DOHH2 (cell line): ENCODE measurements at regions not wholly inside any gene's neighbourhood (a gene's known extent, or its start where the extent isn't known, plus 50 kb on each side); places are given as distances from the start of the nearest gene placed in this dataset.
"Not testable (repeated sequence)": the region's sequence is repeated elsewhere in the genome, so short reads cannot be mapped to it uniquely, and the experiment has no call there.

ENCODE experiments used
- H3F3A ChIP-seq: fragments of 200-600 bp; sonication (generic), shearing (Covaris generic); 2 replicates; pipeline ENCODE4 v1.6.0; 2016; ENCODE audit warnings: antibody characterized with exemption, mild to moderate bottlenecking; ENCODE audit not compliant: control insufficient read depth, insufficient read depth
- H3K27ac ChIP-seq: fragments of 200-600 bp; sonication (generic); 2 replicates; pipeline ENCODE4 v1.5.1; 2014; ENCODE audit warnings: low read depth, mild to moderate bottlenecking, low read length, moderate library complexity
- H3K27me3 ChIP-seq: fragments of 200-600 bp; sonication (generic); 2 replicates; pipeline ENCODE4 v1.6.1; 2014; ENCODE audit warnings: mild to moderate bottlenecking, low read length, mixed read lengths; ENCODE audit not compliant: control insufficient read depth
- H3K36me3 ChIP-seq: fragments of 200-600 bp; sonication (generic); 2 replicates; pipeline ENCODE4 v1.6.1; 2014; ENCODE audit warnings: mild to moderate bottlenecking, low read length, moderate library complexity, mixed read lengths; ENCODE audit not compliant: control insufficient read depth
- H3K4me1 ChIP-seq: fragments of 200-600 bp; sonication (generic); 2 replicates; pipeline ENCODE4 v1.6.1; 2014; ENCODE audit warnings: mild to moderate bottlenecking, low read length, mixed read lengths; ENCODE audit not compliant: control insufficient read depth
- H3K4me2 ChIP-seq: fragments of 200-600 bp; sonication (generic); 2 replicates; pipeline ENCODE4 v1.6.0; 2014; ENCODE audit warnings: mild to moderate bottlenecking, low read length, moderate library complexity
- H3K4me3 ChIP-seq: fragments of 200-600 bp; sonication (generic); 2 replicates; pipeline ENCODE4 v1.5.1; 2014; ENCODE audit warnings: mild to moderate bottlenecking, low read length, mixed read lengths
- H3K79me2 ChIP-seq: fragments of 200-600 bp; sonication (generic); 2 replicates; pipeline ENCODE4 v1.6.1; 2014; ENCODE audit warnings: mild to moderate bottlenecking, low read length, mixed read lengths; ENCODE audit not compliant: control insufficient read depth
- H3K9me2 ChIP-seq: fragments of 200-600 bp; sonication (generic); replicated peaks from 2 replicates; pipeline ENCODE4 v1.6.1; 2014; ENCODE audit warnings: mild to moderate bottlenecking, low read length, mixed read lengths; ENCODE audit not compliant: control insufficient read depth
- H3K9me3 ChIP-seq: fragments of 200-600 bp; sonication (generic); 2 replicates; pipeline ENCODE4 v1.6.1; 2014; ENCODE audit warnings: antibody characterized with exemption, low read length, mixed read lengths; ENCODE audit not compliant: control insufficient read depth, insufficient read depth
- H4K20me1 ChIP-seq: fragments of 200-600 bp; sonication (generic); 2 replicates; pipeline ENCODE4 v1.6.0; 2014; ENCODE audit warnings: low read depth, mild to moderate bottlenecking, antibody characterized with exemption, low read length, moderate library complexity; ENCODE audit not compliant: control insufficient read depth, insufficient read depth
- EZH2phosphoT487 ChIP-seq: fragments of 200-600 bp; sonication (generic); IDR thresholded peaks from 2 replicates; pipeline ENCODE4 v1.6.1; 2017; ENCODE audit warnings: borderline replicate concordance, mild to moderate bottlenecking, antibody characterized with exemption, low read length, moderate library complexity, mixed read lengths
- TF ChIP-seq, protein P1 (sequence below): fragments of 200-600 bp; sonication (generic); IDR thresholded peaks from one replicate; pipeline ENCODE4 v1.5.1; 2014; ENCODE audit warnings: antibody characterized with exemption, mild to moderate bottlenecking, low read depth, low read length; ENCODE audit not compliant: poor library complexity, severe bottlenecking

DNA sequence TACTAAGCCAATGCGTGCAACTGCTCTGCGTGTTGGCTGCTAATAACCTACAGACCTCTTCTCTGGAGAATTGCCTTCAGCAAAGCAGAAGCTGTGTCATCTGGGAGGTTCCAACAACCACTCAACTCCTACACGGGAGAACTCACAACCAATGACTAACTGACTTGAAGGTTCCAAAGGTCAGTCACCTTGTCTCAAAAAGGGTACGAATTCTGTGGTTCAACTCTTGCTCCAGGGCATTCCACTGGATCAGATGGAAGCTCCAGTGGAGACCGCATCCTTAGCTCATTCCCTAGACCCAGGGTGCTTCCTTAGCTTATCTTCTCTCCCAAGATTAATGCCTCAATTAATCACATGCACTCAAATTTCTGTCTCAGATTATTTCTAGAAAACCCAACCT lies 222.7 kb downstream of the CHIC2 start:
- Histone ChIP-seq H3K79me2 (no peaks in the 10 kb centered on the region), H3K9me3 (no peaks in the 10 kb centered on the region), H3K9me2 (no peaks in the 10 kb centered on the region), H3K4me1 (no peaks in the 10 kb centered on the region), H3K4me2 (no peak overlapping the region), H3K4me3 (no peak overlapping the region), H3F3A (no peaks in the 10 kb centered on the region), H3K27ac (no peak overlapping the region), H4K20me1 (no peaks in the 10 kb centered on the region), H3K36me3 (no peaks in the 10 kb centered on the region), H3K27me3 (0 out of 2 replicates have a peak, but pooled peaks cover 3% of the 10 kb centered on the region)
- TF ChIP-seq EZH2phosphoT487, result no peak
- TF ChIP-seq, protein P1, sequence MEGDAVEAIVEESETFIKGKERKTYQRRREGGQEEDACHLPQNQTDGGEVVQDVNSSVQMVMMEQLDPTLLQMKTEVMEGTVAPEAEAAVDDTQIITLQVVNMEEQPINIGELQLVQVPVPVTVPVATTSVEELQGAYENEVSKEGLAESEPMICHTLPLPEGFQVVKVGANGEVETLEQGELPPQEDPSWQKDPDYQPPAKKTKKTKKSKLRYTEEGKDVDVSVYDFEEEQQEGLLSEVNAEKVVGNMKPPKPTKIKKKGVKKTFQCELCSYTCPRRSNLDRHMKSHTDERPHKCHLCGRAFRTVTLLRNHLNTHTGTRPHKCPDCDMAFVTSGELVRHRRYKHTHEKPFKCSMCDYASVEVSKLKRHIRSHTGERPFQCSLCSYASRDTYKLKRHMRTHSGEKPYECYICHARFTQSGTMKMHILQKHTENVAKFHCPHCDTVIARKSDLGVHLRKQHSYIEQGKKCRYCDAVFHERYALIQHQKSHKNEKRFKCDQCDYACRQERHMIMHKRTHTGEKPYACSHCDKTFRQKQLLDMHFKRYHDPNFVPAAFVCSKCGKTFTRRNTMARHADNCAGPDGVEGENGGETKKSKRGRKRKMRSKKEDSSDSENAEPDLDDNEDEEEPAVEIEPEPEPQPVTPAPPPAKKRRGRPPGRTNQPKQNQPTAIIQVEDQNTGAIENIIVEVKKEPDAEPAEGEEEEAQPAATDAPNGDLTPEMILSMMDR, result no peak

DNA sequence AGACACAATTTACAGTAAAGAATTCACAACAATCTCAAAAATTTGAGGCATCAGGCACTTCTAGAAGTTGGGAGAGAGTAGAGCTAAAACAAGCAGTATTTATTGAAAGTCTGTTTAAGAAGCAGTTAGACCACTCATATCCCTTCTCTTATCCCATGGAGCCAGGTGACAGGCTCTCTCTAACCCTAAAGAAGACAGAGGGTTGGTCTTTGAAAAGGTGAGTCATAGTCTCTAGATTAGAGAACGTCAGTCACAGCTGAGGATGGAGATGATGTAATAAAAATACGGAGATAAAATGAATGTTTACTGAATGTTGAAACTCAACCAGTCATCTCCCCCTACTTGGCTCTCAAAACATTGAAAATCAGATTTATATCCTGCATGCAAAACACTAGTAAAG lies 223.8 kb downstream of the CHIC2 start:
- no peaks in the 10 kb centered on the region for H3K79me2 ChIP-seq
- no peaks in the 10 kb centered on the region for H3K4me1 ChIP-seq
- H4K20me1 ChIP-seq, result no peaks in the 10 kb centered on the region
- H3K27ac ChIP-seq, result no peak overlapping the region
- H3K9me3 ChIP-seq, result no peaks in the 10 kb centered on the region
- H3K36me3 ChIP-seq, result no peaks in the 10 kb centered on the region
- H3K27me3 ChIP-seq, result 0 out of 2 replicates have a peak, but pooled peaks cover 3% of the 10 kb centered on the region
- no peak for TF ChIP-seq EZH2phosphoT487
- TF ChIP-seq, protein P1, result no peak
- H3F3A ChIP-seq, result no peaks in the 10 kb centered on the region
- H3K9me2 ChIP-seq, result no peaks in the 10 kb centered on the region
- no peak overlapping the region for H3K4me3 ChIP-seq
- no peak overlapping the region for H3K4me2 ChIP-seq

DNA sequence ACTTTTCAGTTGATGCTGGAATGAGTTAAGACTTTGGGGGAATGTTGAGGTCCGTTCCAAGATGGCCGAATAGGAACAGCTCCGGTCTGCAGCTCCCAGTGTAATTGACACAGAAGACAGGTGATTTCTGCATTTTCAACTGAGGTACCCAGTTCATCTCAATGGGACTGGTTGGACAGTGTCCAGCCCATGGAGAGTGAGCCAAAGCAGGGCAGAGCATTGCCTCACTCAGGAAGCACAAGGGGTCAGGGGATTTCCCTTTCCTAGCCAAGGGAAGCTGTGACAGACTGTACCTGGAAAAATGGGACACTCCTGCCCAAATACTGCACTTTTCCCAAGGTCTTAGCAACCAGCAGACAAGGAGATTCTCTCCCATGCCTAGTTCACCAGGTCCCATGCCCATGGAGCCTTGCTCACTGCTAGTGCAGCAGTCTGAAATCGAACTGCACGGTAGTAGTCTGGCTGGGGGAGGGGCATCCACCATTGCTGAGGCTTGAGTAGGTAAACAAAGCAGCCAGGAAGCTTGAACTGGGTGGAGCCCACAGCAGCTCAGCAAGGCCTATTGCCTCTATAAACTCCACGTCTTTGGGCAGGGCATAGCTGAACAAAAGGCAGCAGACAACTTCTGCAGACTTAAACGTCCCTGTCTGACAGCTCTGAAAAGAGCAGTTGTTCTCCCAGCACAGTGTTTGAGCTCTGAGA lies 231.0 kb downstream of the CHIC2 start:
- H4K20me1 ChIP-seq, H3K9me2 ChIP-seq, H3K4me3 ChIP-seq, H3K36me3 ChIP-seq, H3K27me3 ChIP-seq, H3F3A ChIP-seq, H3K79me2 ChIP-seq, H3K4me2 ChIP-seq, H3K27ac ChIP-seq, H3K4me1 ChIP-seq: not testable (repeated sequence)
- H3K9me3 ChIP-seq, result peaks cover 29% of the 10 kb centered on the region

DNA sequence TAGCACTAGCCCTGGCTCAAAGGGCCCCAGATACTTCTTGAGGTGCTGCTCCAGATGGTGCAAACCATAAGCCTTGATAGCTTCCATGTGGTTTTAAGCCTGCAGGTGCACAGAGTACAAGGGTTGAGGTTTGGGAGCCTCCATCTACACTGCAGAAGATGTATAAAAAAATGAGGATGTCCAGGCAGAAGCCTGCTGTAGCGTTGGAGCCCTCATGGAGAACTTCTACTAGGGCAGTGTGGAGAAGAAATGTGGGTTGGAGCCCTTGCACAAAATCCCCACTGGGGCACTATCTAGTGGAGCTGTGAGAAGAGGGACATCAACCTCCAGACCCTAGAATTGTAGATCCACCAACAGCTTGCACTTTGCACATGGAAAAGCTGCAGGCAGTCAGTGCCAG lies 231.9 kb downstream of the CHIC2 start:
- Histone ChIP-seq H3K27me3 (no peaks in the 10 kb centered on the region), H4K20me1 (no peaks in the 10 kb centered on the region), H3K4me2 (no peak overlapping the region), H3F3A (no peaks in the 10 kb centered on the region), H3K9me3 (peaks cover 29% of the 10 kb centered on the region), H3K4me1 (no peaks in the 10 kb centered on the region), H3K36me3 (no peaks in the 10 kb centered on the region), H3K79me2 (no peaks in the 10 kb centered on the region), H3K4me3 (no peak overlapping the region), H3K9me2 (no peaks in the 10 kb centered on the region), H3K27ac (no peak overlapping the region)
- TF ChIP-seq EZH2phosphoT487, result no peak
- TF ChIP-seq, protein P1, result no peak
